Retinal pigment epithelial cell (primary cell): ENCODE measurements at regions not wholly inside any gene's neighbourhood (a gene's known extent, or its start where the extent isn't known, plus 50 kb on each side); places are given as distances from the start of the nearest gene placed in this dataset.

Source experiments
- DNase-seq: peaks from one replicate; pipeline ENCODE4 v3.0.0-alpha.2; 2010; ENCODE audit warnings: low read depth
- H3K4me3 ChIP-seq: 2 replicates; pipeline ENCODE4 v1.5.1; 2011; ENCODE audit warnings: mild to moderate bottlenecking, low read length, control low read depth, moderate library complexity
- CTCF ChIP-seq: conservative IDR thresholded peaks from 2 replicates; pipeline ENCODE4 v1.5.1; 2011; ENCODE audit warnings: low read depth, low read length, control low read depth, inconsistent platforms

DNA sequence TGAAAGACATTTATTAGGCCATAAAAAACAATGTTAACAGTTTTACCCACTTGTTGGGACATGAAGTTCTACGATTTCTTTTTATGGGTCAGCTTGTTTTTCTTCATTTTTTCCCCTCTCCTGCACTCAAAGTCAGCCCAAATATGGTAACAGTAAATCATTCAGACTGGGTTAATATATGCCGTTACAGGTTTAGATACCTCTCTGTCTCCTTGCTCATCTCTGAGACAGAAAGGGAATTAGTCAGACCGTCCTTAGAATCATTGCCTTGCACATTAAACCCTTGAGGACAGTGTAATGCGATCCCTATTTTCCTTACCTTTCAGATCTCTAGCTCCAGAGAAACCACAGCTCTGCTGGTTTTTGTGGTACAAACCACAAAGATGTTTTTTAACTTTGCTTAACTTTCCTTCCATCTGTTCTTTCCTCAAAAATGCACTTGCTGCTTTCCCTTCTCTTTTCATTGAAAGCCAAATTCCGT is 613.3 kb downstream of the PLPP3 start:
- H3K4me3 ChIP-seq = no peak overlapping the region
- DNase-seq = no peak
- TF ChIP-seq CTCF = no peak

DNA sequence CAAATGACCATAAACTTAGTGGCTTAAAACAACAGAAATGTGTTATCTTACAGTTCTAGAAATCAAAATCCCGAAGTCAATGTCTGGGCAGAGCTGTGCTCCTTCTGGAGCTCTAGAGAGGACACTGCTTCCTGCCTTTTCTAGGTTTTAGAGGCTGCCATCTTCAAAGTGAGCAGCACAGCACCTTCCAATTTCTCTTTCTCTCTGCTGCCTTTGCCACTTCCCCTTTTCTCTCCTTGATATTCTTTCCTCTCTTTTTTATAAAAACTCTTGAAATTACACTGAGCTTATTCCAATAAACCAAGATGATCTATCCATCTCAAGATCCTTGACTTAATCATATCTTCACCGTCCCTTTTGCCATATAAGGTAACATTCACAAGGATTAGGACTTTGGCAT is 616.9 kb downstream of the PLPP3 start:
- no peak for DNase-seq
- no peak for TF ChIP-seq CTCF
- no peak overlapping the region for H3K4me3 ChIP-seq

- no peak for TF ChIP-seq CTCF
- no peak overlapping the region for H3K4me3 ChIP-seq
- DNase-seq = no peak
These were observed 620.2 kb downstream of the PLPP3 start for GRCh38 chr1:55959136-55959548.

DNA sequence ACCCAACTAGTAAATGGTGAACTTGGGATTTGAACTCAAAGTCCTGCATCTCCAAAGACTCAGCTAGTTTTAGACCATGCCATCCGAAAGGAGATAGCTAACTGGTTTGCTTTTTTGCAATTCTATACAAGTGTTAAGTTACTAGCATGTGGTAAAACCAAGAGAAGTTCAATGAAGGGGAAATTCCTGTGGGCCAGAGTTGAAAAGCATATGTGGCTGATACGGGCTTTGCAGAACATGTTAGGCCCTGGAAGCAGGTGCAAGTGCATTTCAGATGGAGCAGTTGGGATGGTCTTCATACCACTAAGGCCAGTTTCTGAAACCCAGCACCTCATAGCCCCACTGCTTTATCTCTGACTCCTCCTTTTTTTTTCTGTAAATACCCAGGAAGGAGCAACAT is 620.9 kb downstream of the PLPP3 start:
- no peak for DNase-seq
- no peak overlapping the region for H3K4me3 ChIP-seq
- TF ChIP-seq CTCF = no peak

DNA sequence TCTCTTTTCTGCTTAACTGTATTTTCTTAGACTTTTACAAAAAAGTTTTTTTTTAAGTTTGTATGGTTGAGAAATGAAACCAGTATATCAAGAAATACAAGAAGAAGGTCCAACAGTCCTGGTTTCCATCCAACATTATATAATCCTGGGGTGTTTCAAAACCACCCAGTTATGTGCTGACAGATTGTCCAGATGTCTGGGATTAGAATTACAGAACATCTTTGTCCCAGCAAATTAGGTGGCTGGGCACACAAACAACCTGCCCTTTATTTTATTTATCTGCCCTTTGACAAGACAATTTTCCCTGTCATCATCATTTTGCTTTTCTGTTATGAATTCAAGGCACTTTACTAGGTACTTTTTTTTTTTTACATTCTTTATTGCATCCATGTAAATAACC is 622.1 kb downstream of the PLPP3 start:
- no peak for TF ChIP-seq CTCF

DNA sequence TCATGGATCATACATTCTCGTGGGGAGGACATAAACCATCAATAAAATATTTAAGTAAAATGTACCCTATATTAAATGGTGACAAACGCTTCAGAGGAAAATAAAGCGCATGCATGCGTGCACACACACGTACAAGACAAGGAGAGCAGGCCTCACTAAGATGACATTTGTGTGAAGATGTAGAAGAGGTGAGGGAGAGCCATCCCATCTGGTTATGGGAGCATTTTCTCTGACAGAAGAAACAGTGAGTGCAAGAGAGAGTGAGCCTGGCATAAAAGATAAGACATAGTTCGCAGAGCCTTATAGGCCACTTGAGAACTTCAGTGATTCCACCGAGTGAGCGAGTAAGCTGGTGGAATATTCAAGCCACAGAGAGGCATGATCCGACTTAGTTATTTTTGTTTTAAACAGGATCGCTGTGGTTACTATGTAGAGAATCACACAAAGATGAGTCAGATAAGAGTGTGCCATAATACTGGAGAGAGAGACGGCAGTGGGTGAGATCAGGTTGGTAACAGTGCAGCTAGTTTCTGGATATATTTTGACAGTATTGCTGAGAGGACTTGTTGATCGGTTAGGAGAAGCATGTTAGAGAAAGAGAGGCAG is 624.2 kb downstream of the PLPP3 start:
- H3K4me3 ChIP-seq = no peak overlapping the region
- no peak for TF ChIP-seq CTCF
- DNase-seq = no peak

More for the DNA sequence above, 622.1 kb downstream of the PLPP3 start:
- H3K4me3 ChIP-seq = no peak overlapping the region
- no peak for DNase-seq

- DNase-seq = no peak
- TF ChIP-seq CTCF = no peak
- H3K4me3 ChIP-seq = no peak overlapping the region
These were observed 628.1 kb downstream of the PLPP3 start for GRCh38 chr1:55951291-55951690.
